Epidermal melanocyte (primary cell): ENCODE measurements at regions not wholly inside any gene's neighbourhood (a gene's known extent, or its start where the extent isn't known, plus 50 kb on each side); places are given as distances from the start of the nearest gene placed in this dataset.
"Not testable (repeated sequence)": the region's sequence is repeated elsewhere in the genome, so short reads cannot be mapped to it uniquely, and the experiment has no call there.

Source experiments
- DNase-seq: peaks from one replicate; pipeline ENCODE4 v3.0.0; 2011; ENCODE audit warnings: low spot score; ENCODE audit not compliant: insufficient read length

- DNase-seq = no peak
Observed at GRCh38 chr13:58889474-58889873, 1257.9 kb downstream of the PCDH17 start.

DNA sequence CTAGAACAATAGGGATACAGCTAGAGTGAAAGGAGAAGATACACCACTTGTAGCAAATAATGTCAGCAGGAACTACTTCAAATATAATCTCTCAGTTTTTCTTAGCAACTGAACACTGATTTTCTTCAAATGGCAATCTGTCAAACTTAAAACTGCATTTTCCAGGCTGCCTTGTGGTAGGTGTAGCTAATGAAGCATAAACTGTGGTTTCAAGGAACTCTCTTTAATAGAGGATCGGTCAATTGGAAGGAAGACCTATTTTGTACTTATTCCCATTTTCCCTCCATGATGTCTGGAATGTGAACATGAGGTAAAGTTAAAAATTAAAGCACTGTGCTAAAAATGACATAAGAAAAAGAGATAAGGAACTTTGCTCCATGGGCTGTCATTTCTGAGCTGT, 1261.9 kb downstream of the PCDH17 start:
- DNase-seq = no peak

DNA sequence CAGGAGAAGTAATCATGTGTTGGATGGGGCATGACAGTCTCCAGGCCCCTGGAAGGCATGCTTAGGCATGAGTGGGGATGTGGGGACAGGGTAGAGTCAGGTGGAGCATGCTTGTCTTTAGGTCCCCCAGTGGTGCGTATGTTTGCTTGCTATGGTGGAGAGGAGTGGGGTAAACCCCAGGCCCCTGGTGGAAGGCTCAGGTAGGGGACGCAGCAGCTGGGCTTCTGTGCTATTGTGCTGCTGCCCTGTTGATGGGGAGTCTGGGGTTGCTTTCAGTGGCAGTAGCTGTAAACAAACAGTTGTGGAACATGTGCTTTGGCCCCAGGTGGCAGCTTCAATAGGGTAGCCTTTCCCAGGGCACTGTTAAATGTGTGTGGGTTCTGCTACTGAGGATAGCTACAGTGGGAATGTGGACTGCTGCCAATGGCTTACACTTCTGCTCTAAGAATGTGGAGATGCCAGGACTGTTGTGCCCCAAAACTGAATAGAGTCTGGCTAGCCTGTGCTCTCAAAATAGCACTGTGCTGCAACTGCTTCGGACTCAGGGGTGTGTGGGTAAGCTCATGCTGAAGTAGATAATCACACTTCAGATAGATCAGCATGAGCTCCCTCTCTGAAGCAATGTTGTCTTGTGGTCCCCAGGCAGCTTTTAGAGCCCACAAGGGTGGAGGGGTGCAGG, 1257.3 kb downstream of the DIAPH3 start:
- DNase-seq = no peak

DNA sequence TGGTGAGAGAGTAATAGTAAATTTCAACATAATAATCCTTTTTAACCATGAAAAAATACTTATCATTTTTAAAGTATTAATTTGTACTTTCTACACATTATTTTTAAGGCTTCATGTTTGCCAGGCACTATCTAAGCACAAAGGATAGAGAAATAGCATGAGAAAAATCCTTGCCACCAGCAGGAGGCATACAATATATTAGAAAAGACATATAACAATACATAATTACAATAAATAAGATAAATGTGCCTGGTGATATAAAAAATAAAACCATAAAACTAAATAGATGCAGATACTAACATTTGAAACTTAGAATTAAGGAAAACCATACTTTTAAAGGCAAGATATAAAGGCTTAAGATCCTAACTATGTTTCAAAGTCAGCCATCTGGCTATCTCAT, 1256.4 kb downstream of the DIAPH3 start:
- DNase-seq = no peak

DNA sequence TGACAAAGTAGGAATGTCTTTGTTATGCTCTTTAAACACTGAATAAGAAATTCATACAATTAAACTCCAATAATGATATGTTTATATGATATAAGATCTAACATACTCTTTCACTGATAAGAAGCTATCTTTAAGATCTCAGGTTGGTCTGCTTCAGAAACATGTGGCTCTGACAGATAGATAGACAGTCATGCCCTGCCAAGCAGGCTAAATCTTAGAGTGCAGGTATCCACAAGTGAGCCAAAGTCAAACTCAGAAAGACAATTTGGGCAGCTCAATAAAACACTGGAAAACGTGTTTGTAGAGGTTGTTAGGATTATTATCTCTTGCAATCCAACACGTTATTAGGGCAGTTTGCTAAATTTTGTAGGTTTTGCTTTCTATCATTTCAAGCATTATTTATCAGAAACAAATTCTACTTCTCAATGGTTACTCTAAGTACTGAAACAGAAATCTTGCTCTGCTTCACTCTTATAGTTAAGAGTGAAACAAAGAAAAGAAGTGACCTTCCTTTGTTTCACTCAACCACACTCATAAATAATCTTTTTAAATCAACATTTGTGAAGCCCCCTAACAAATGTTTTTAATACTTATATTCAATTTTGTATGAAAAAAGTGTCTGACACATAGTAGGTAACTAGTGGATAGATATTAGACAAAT, 1255.6 kb downstream of the DIAPH3 start:
- DNase-seq = no peak

- DNase-seq = no peak
Observed at GRCh38 chr13:58919551-58919950, 1244.2 kb downstream of the DIAPH3 start.

- no peak for DNase-seq
Observed at GRCh38 chr13:58921129-58921528, 1242.6 kb downstream of the DIAPH3 start.

DNA sequence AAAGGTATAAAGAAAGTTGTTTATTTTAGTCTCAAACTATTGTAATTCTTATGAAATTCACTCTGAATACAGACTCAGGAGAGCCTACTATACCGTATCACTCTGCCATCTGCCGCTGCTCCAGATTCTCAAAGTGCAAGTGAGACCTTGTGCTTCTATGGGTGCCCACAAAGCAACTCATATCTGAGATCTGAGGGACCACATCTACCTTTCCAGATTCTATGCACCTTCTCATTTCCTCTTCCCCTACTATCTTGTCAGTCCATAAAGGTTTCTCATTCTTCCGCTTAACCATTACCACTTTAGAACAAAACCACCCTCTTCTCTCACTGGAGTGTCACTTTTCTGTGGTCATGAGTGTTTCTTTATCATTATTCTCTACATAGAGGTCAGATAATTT, 1236.9 kb downstream of the DIAPH3 start:
- DNase-seq = no peak

DNA sequence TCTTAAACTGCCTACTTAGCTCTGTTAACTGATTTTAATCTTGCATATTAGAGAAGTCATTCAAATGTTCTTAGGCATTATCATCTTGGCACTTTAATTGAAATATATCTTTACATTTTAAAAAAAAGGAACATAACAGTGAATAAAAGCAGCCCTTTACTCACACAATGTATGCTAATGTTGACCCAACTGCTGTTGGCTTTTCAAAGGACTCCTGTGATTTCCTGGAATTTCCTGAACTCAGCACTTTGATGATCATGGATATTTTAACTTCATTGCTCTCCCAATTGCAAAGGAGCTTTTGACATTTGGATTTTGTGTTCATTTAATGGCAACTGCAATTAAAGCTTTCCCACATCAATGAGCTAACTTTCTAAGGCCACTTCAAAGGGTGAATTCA, 1230.3 kb downstream of the DIAPH3 start:
- no peak for DNase-seq

- DNase-seq = no peak
Observed at GRCh38 chr13:58935689-58936088, 1228.0 kb downstream of the DIAPH3 start.

- DNase-seq = no peak
Observed at GRCh38 chr13:58946274-58946673, 1217.5 kb downstream of the DIAPH3 start.

- no peak for DNase-seq
Observed at GRCh38 chr13:58949646-58950045, 1214.1 kb downstream of the DIAPH3 start.

GRCh38 chr13:58950911-58951310, 1212.8 kb downstream of the DIAPH3 start:
- no peak for DNase-seq

GRCh38 chr13:58953638-58954037, 1210.1 kb downstream of the DIAPH3 start:
- no peak for DNase-seq

- no peak for DNase-seq
Observed at GRCh38 chr13:58955546-58956385, 1208.0 kb downstream of the DIAPH3 start.

DNA sequence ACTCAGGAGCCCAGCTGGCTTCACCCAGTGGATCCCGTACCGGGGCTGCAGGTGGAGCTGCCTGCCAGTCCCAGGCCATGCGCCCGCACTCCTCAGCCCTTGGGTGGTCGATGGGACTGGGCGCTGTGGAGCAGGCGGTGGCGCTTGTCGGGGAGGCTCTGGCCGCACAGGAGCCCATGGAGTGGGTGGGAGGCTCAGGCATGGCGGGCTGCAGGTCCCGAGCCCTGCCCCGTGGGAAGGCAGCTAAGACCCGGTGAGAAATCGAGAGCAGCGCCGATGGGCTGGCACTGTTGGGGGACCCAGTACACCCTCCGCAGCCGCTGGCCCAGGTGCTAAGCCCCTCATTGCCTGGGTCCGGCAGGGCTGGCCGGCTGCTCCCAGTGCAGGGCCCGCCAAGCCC, 1205.6 kb downstream of the DIAPH3 start:
- not testable (repeated sequence) for DNase-seq

GRCh38 chr13:58960888-58961287, 1202.8 kb downstream of the DIAPH3 start:
- no peak for DNase-seq

DNA sequence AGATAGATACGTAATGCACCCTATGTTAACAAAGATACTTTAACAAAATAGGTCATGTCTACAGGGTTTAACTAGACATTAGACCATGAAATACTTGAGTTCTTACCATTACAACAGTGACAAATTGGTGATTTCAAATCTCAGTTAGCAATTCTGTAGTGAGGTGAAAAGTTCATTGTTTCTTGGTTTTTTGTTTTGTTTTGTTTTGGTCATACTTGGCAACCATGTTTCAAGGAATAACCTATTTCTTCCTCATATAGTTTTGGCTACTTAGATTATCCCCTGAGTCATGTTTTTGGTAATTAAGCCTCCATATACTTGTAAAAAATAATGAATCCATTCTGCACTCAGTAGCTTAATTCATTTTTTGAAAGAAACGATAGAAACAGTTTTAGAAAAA, 1200.4 kb downstream of the DIAPH3 start:
- DNase-seq = no peak

GRCh38 chr13:58964048-58964447, 1199.7 kb downstream of the DIAPH3 start:
- DNase-seq = no peak

DNA sequence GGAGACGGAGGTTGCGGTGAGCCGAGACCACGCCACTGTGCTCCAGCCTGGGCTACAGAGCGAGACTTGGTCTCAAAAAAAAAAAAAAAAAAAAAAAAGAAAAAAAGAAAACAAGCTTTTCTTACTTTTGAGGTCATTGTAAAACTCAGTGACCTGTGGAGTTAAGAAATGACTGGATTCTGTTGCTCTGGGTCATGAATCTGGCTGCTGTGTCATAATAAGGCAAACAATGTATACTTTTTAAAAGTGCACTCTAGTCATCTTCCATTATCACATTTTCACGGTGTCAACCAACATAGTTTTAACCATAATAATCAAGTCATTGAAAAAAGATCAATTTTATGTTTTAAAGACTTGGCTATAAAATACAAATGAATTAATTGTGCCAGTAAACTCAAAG, 1186.6 kb downstream of the DIAPH3 start:
- DNase-seq = no peak

DNA sequence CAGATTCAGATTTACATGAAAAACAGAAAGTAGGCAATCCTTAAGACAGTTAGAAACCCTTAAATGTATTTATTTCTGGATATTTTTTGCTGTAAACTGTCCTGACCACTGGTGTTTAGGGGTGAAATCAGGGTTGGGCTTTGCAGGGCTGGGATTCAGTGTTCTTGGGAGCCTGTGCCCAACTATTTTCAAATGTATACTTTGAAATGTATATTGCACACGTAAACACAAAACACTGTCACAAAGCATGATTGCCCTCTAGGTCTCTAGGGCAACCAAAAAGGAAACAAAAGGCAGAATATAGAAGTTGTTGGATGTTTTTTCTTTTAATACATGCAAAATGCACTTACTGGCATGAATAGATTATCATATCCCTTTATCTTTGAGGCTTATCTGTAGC, 1185.4 kb downstream of the DIAPH3 start:
- no peak for DNase-seq

DNA sequence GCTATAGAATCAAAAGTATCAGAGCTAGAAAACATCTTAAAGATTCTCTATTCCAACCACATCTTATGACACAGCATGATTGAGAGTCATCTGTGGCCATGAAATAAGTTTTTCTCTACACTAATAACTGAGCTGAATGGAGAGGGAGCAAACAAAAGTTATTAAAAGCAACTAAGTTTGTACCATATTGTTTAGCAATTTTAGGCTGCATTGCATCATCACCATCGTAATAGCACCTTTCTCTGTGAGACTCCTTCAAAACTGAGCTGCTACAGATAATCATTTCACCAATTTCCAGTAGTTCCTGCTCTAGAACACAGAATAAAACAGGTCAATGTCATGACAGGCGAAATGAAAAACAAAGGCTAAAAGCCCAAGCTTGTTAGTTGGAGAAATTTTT, 1183.9 kb downstream of the DIAPH3 start:
- no peak for DNase-seq
